GM21786 (cell line): ENCODE measurements at regions not wholly inside any gene's neighbourhood (a gene's known extent, or its start where the extent isn't known, plus 50 kb on each side); places are given as distances from the start of the nearest gene placed in this dataset.

Source experiments
- ATAC-seq: cut with Tn5 transposase; IDR thresholded peaks from one replicate; pipeline ENCODE4 v1.9.1; 2021; ENCODE audit not compliant: unreplicated experiment

DNA sequence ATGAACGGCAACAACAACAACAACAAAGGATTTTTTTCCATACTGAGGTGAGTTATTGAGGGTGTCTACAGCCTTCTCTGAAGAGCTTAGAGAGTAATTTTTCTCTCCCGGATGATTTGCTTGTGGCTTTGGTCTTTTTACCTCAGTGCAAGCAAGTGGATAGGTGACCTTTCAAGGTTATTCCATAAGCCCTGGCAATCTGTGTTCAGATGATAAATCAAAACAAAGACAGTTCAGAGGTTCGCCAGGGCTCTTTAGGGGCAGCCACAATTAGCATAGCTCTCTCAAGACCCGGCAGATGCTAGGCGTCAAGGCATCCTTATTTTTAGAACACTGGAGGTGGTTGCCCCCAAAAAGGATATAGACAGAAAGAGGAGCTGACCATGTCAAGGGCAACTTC lies 417.9 kb upstream of the C9orf72 start:
- ATAC-seq = no peak

DNA sequence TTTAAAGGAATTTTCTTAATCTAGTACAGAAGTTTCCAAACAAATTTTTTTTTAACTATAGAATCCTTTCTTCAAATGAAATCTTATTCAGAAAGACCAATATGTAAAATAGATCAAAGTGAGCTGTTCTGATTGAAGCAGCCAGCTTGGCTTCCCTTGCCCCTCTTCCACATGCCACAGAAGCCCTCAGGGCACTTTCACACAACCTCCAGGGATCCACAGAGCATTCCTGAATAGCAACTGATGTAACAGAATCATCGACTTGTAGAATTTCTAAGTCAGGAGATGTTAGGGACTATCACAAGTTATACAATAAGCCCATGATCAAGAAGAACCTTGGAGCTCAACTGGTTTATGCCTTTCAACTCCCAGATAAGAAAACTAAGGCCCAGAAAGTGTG lies 427.8 kb upstream of the C9orf72 start:
- no peak for ATAC-seq

GRCh38 chr9:28004900-28005299 lies 431.6 kb upstream of the C9orf72 start:
- no peak for ATAC-seq

DNA sequence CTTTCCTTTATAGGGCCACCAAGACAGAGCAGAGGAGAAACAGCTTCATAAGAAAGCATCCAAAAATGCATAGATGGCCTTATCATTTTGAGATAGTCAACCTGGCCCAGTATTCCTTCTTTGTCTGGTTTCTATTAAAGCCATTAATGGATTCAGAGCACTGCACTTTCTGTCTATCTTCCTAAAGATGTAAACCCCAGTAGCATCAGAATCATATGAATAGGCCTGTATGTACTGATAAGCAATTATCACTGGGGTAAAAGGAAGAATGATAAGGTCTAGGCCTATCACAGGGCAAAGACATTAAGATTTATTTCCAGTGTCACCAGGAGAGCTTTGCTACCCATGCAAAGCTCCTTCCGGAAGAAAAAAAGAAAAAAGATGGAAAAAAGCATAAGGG lies 432.5 kb upstream of the C9orf72 start:
- no peak for ATAC-seq

- ATAC-seq = no peak
Measured at GRCh38 chr9:28007097-28007817, 434.0 kb upstream of the C9orf72 start.

- ATAC-seq = no peak
Measured at GRCh38 chr9:28014212-28014611, 440.9 kb upstream of the C9orf72 start.

GRCh38 chr9:28024676-28025075 lies 451.4 kb upstream of the C9orf72 start:
- no peak for ATAC-seq

- no peak for ATAC-seq
Measured at GRCh38 chr9:28025186-28025585, 451.9 kb upstream of the C9orf72 start.

DNA sequence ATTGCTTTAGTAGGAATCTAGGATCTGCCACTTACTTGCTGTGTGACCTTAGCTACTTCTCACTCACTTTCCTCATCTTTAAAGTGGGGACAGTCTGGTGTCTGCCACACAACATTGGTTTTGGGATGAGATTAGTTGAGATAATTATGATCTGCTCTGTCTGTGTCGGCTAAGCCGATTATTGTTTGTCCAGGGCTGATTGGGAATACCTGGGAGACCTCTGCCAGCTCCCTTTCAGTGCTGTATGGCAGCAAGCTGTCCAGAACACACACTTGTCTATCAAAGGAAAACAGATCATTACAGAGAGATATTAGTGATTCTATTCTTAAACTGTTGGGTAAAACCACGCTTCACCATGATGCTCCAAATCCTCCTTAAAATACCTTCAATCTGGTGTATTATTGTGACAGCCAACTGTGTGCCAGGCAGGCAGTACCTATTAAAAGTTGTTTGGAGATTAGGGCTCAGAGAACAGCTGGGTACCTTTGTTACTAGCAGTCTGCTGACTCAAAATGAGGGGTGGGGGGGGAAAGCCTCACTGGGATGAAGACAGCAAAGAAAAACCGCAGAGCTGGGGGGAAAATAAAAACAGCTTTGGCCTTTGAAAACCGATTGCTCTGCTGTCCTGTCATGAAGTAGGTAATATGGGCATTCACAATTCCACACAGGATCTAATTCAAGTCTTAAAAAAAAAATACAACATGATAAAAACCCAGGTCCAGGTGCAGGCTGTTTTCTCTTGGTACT lies 458.4 kb upstream of the C9orf72 start:
- ATAC-seq = no peak

- no peak for ATAC-seq
Measured at GRCh38 chr9:28032268-28032590, 458.9 kb upstream of the C9orf72 start.

DNA sequence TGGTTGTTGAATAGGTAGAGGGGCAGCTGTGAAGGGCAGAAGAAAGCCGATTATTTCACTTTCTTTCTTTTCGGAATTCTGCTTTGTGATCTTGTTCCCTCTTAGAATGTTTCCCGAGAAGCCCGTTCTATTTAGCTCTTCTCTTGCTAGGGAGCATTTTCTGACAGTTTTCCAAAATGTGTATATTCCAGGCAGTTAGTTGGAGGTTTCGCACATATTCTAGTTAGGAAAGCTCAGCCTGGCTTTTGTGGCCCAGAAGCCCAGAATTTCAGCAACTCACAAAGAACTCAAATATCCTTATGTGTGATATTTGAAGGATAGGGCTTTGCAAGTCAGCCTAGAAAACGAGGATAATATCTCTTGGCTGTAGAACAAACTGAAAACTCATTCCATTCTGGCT lies 461.0 kb upstream of the C9orf72 start:
- no peak for ATAC-seq

DNA sequence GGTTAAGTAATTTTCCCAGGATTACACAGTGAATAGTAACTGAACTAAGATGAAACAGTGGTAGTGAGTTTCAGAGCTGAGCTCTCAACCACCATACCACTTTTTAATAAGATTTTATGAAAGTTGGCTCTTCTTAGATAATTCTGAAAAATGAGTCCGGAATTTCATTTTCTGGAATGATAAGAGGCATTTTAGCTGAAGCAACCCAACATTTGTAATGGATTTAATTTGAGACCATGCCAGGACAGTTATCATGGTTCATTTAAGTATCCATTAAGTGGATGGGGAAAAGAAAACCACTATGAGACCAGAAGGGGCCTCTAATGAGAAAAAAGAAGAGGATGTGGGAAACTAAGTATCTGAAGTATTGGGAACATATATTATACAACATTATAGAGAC lies 464.7 kb upstream of the C9orf72 start:
- no peak for ATAC-seq

GRCh38 chr9:28045051-28045450 lies 471.8 kb upstream of the C9orf72 start:
- no peak for ATAC-seq

DNA sequence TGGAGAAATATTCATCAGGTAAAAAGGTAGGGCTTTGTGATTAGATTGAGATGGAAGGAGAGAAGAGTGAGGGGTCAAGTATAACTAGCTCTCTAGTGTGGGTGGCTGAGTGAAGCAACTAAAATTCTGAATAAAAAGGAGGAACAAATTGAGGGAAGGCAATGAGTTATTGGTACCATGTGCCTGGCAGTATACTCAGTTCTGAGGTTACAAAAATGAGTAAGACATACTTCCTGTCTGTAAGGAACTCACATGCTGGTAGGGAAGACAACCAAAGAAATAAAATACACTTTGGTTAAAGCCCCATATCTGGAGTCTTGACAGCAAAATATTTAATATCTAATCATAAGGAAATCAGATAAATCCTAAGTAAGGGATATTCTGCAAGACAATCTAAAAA lies 476.8 kb upstream of the C9orf72 start:
- no peak for ATAC-seq

- no peak for ATAC-seq
Measured at GRCh38 chr9:28050941-28051340, 477.7 kb upstream of the C9orf72 start.

- no peak for ATAC-seq
Measured at GRCh38 chr9:28051559-28052503, 478.6 kb upstream of the C9orf72 start.

DNA sequence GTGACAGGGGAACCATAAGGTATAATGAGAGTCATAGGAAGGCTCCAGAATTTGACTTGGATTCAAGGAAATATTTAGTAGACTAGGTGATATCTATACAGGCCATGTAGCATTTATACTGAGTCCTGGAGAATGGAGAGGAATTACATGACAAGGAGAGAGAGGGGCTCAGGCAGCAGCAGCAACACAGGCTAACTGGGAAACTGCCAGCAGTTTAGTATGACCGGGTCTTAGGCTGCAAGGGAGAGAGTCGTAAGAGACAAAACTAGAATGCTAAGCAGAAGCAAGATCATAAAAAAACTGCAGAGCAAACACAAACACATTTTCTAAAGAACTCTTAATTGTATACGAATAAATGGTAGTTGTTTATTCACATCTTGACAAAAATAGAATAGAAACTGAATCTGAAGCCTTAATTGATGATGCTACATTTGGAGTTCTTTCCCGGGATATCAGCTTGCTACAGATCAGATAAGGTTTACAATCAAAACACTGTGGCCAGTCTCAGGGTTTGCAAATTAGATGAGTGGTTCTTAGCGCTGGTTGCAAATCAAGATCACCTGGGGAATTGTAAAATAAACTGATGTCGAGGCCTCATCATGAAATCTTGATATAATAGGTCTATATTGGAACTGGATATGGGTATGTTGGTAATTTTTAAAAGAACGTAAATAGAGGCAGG lies 480.0 kb upstream of the C9orf72 start:
- ATAC-seq = no peak

DNA sequence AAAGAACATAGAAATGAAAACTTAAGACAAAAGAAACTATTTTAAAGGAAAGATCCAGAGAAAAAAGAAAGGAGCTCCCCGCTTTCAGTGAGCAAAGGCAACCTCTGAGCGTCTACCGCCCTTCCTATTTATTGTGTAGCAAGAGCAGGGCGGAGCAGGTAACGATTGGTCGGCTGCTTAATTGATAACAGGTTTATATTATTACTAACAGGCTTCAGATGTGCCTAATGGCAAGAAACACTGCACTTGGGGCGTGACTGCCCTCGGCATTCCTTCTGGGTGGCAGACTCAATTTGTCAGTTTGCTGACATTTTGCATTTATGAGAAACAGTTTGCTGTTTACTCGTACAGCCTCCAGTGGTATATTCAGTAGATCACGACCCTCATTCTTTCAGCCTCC lies 482.7 kb upstream of the C9orf72 start:
- ATAC-seq = no peak

DNA sequence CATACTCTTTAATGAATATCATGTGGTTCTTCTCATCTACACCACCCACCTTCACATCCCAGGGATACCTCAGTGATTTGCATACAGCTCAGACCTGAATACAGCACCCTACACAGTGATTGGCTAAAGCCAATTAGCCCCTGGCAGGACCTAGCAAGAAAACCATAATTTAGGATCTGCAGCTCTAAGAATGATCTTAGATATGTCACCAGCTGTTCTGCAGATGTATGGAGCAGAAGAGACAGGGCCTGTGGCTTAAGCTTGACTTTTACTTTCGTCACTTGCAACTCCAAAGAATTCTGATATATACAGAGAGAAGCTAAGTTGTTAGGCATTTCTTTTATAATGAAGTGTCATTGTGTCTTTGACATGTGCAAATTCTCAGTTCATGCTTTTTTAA lies 483.2 kb upstream of the C9orf72 start:
- no peak for ATAC-seq

GRCh38 chr9:28059192-28059591 lies 485.9 kb upstream of the C9orf72 start:
- no peak for ATAC-seq

GRCh38 chr9:28064241-28064815 lies 491.0 kb upstream of the C9orf72 start:
- no peak for ATAC-seq
